K562 (cell line): ENCODE measurements at regions not wholly inside any gene's neighbourhood (a gene's known extent, or its start where the extent isn't known, plus 50 kb on each side); places are given as distances from the start of the nearest gene placed in this dataset.

Experiments used
- GTF2E2 ChIP-seq: fragments of 200-800 bp; sonication (Bioruptor generic); IDR thresholded peaks from 2 replicates; pipeline ENCODE4 v1.6.1; 2016; ENCODE audit warnings: missing genetic modification characterization, missing compliant biosample characterization
- MIER1 ChIP-seq: fragments of 450-650 bp; IDR thresholded peaks from 2 replicates; pipeline ENCODE4 v1.6.1; 2016; ENCODE audit warnings: antibody characterized with exemption, mild to moderate bottlenecking, low read depth
- U2AF2 ChIP-seq: fragments of 200-400 bp; formaldehyde crosslinking; optimal IDR thresholded peaks from 2 replicates; pipeline ENCODE3; 2017; ENCODE audit warnings: low read depth, mild to moderate bottlenecking, low read length
- YY1 ChIP-seq, 3 experiments: IDR thresholded peaks; 2 replicates each; pipeline ENCODE4 v1.6.1; 2011; ENCODE audit warnings: low read length in 2 of 3, mild to moderate bottlenecking in 2 of 3, moderate library complexity in 2 of 3, borderline replicate concordance in 1 of 3, control low read depth in 1 of 3, low read depth in 1 of 3; ENCODE audit not compliant: insufficient read depth in 3 of 3, insufficient replicate concordance in 2 of 3, control insufficient read depth in 1 of 3, insufficient read length in 1 of 3; ENCODE audit errors: extremely low read depth in 1 of 3
- ZC3H4 ChIP-seq: sonication (generic); formaldehyde crosslinking; IDR thresholded peaks from 2 replicates; pipeline ENCODE4 v1.9.0; 2021; ENCODE audit warnings: missing genetic modification reagents, borderline replicate concordance
- TF ChIP-seq, protein P1 (sequence below), 2 experiments: IDR thresholded peaks in 1 of 2; conservative IDR thresholded peaks in 1 of 2; 2 replicates each; pipeline ENCODE4 v1.6.1; 2016; ENCODE audit warnings: low read depth in 2 of 2, mild to moderate bottlenecking in 1 of 2, missing compliant biosample characterization in 1 of 2, missing genetic modification characterization in 1 of 2, moderate library complexity in 1 of 2

DNA sequence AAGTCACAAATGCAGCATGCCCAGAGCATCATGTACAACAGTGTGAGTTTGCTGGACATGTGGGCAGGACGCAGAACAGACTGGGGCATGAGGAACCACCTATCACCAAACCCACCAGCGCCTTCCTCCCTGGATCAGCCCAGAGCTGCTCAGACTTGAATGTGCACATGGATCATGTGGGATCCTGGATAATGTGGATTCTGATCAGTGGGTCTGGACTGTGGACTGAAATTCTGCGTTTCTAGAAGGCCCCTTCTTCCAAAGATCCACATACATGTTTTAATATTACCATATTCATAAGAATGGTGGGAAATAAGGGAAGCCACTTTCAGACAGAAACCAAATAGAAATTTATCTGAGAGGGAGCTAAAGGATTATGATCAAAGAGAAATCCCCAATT is 85.6 kb upstream of the VPREB1 start (continued):
- TF ChIP-seq, protein P1, sequence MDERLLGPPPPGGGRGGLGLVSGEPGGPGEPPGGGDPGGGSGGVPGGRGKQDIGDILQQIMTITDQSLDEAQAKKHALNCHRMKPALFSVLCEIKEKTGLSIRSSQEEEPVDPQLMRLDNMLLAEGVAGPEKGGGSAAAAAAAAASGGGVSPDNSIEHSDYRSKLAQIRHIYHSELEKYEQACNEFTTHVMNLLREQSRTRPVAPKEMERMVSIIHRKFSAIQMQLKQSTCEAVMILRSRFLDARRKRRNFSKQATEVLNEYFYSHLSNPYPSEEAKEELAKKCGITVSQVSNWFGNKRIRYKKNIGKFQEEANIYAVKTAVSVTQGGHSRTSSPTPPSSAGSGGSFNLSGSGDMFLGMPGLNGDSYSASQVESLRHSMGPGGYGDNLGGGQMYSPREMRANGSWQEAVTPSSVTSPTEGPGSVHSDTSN (CRISPR knock-in tag; IDR thresholded peaks at IDR 0.05; ENCODE audit: low read depth), result peak; percentile 23; the same call in 1 of the 2 replicates
- TF ChIP-seq, protein P1 (tag; conservative IDR thresholded peaks at IDR 0.05; ENCODE audit: low read depth), result no peak
- no peak for TF ChIP-seq U2AF2
- 0 out of 2 replicates have a peak, but pooled peaks have one; percentile 52 for TF ChIP-seq ZC3H4
- TF ChIP-seq YY1 (IDR thresholded peaks at IDR 0.05; ENCODE audit: borderline replicate concordance in 1 of 3, control insufficient read depth in 1 of 3, extremely low read depth in 1 of 3, insufficient read depth in 3 of 3, insufficient read length in 1 of 3, insufficient replicate concordance in 2 of 3, low read depth in 1 of 3, low read length in 2 of 3), result no peak
- TF ChIP-seq MIER1, result no peak
- TF ChIP-seq GTF2E2 (tag), result no peak
